HCT116 (cell line): ENCODE measurements at regions not wholly inside any gene's neighbourhood (a gene's known extent, or its start where the extent isn't known, plus 50 kb on each side); places are given as distances from the start of the nearest gene placed in this dataset.

ENCODE experiments used
- ATAC-seq: fragments of 200-7000 bp; cut with Tn5 transposase; 2 replicates; pipeline ENCODE4 v1.9.1; 2020; ENCODE audit warnings: mild to moderate bottlenecking, moderate library complexity
- BruUV-seq: library from RNA; stranded (reverse); fragments of 400-500 nt; replicated peaks from 2 replicates; lab custom pipeline; 2021; lab: Mats Ljungman, UMichigan
- CTCF ChIA-PET: fragments of 300-600 bp; sonication (Branson Sonifier 250); formaldehyde crosslinking; loops from one replicate; lab custom pipeline; 2021; ENCODE audit warnings: antibody characterized with exemption; lab: Charles Lee
- POLR2A ChIA-PET: fragments of 300-600, 350-600 bp; sonication (Branson Sonifier 250); formaldehyde crosslinking; loops from one replicate; lab custom pipeline; 2021; ENCODE audit warnings: antibody characterized with exemption; lab: Charles Lee
- RAD21 ChIA-PET, 2 experiments: fragments of 300-600 bp; sonication (Branson Sonifier 250); formaldehyde crosslinking; loops; one replicate each; lab custom pipeline; 2023; ENCODE audit warnings: low total read pairs in 2 of 2; ENCODE audit not compliant: uncharacterized antibody in 2 of 2, unreplicated experiment in 2 of 2, low non-redundant PET in 1 of 2; lab: Charles Lee
- DNase-seq: peaks from one replicate; pipeline ENCODE4 v3.0.0-alpha.2; 2010; ENCODE audit warnings: low read depth, low spot score
- H2AFZ ChIP-seq: fragments of 200-600 bp; shearing (Covaris generic), sonication (generic); 2 replicates; pipeline ENCODE4 v1.6.1; 2017; ENCODE audit warnings: low read depth, mixed run types, mixed read lengths, antibody characterized with exemption, low read length; ENCODE audit not compliant: poor library complexity, severe bottlenecking
- H3K27ac ChIP-seq: 2 replicates; pipeline ENCODE4 v1.5.1; 2012; ENCODE audit warnings: low read depth, low read length
- H3K27me3 ChIP-seq: fragments of 200-600 bp; sonication (generic); 2 replicates; pipeline ENCODE4 v1.6.1; 2016; ENCODE audit warnings: mixed run types, low read length, mixed read lengths; ENCODE audit not compliant: insufficient read depth
- H3K36me3 ChIP-seq, 2 experiments: fragments of 200-500 bp in 1 of 2; fragments of 200-600 bp in 1 of 2; sonication (Bioruptor generic) in 1 of 2; sonication (generic) in 1 of 2; 2 replicates each; pipeline versions ENCODE4 v1.5.1 to v1.6.1; 2014 to 2016; ENCODE audit warnings: low read length in 2 of 2, inconsistent platforms in 1 of 2, mixed read lengths in 1 of 2, mixed run types in 1 of 2; ENCODE audit not compliant: insufficient read depth in 2 of 2, control insufficient read depth in 1 of 2
- H3K4me1 ChIP-seq, 2 experiments: fragments of 200-600 bp in 1 of 2; sonication (generic) in 1 of 2; 2 replicates each; pipeline versions ENCODE4 v1.5.1 to v1.6.1; 2012 to 2017; ENCODE audit warnings: low read length in 2 of 2, inconsistent platforms in 1 of 2, mild to moderate bottlenecking in 1 of 2, mixed read lengths in 1 of 2, mixed run types in 1 of 2, moderate library complexity in 1 of 2; ENCODE audit not compliant: insufficient read depth in 2 of 2, control insufficient read depth in 1 of 2
- H3K4me2 ChIP-seq: fragments of 200-600 bp; sonication (generic); 2 replicates; pipeline ENCODE4 v1.6.1; 2017; ENCODE audit warnings: mixed run types, low read length, mixed read lengths
- H3K4me3 ChIP-seq, 2 experiments: fragments of 200-600 bp in 1 of 2; sonication (generic) in 1 of 2; replicated peaks in 1 of 2; 2 replicates each; pipeline ENCODE4 v1.5.1; 2011 to 2016; ENCODE audit warnings: low read length in 2 of 2, control low read depth in 1 of 2, low read depth in 1 of 2, mild to moderate bottlenecking in 1 of 2, mixed read lengths in 1 of 2, mixed run types in 1 of 2
- H3K79me2 ChIP-seq: fragments of 200-600 bp; sonication (generic); 2 replicates; pipeline ENCODE4 v1.6.1; 2017; ENCODE audit warnings: mild to moderate bottlenecking, mixed run types, low read length, moderate library complexity, mixed read lengths; ENCODE audit not compliant: insufficient read depth
- H3K9ac ChIP-seq: fragments of 200-600 bp; sonication (generic); 2 replicates; pipeline ENCODE4 v1.6.1; 2016; ENCODE audit warnings: low read length, mixed read lengths
- H3K9me2 ChIP-seq: fragments of 200-600 bp; sonication (generic), shearing (Covaris generic); 2 replicates; pipeline ENCODE4 v1.6.1; 2017; ENCODE audit warnings: mixed run types, mild to moderate bottlenecking, moderate library complexity; ENCODE audit not compliant: insufficient read depth
- H3K9me3 ChIP-seq, 2 experiments: fragments of 200-500 bp in 1 of 2; fragments of 200-600 bp in 1 of 2; sonication (Bioruptor generic) in 1 of 2; sonication (generic) in 1 of 2; 2 replicates each; pipeline ENCODE4 v1.6.1; 2014 to 2017; ENCODE audit warnings: low read length in 2 of 2, mixed read lengths in 2 of 2, inconsistent platforms in 1 of 2, low read depth in 1 of 2, mild to moderate bottlenecking in 1 of 2, mixed run types in 1 of 2, moderate library complexity in 1 of 2; ENCODE audit not compliant: control insufficient read depth in 1 of 2, insufficient read depth in 1 of 2
- H4K20me1 ChIP-seq: fragments of 200-600 bp; sonication (generic), shearing (Covaris generic); 2 replicates; pipeline ENCODE4 v1.6.1; 2017; ENCODE audit warnings: mixed run types, mild to moderate bottlenecking, moderate library complexity; ENCODE audit not compliant: insufficient read depth
- CEBPB ChIP-seq: IDR thresholded peaks from 2 replicates; pipeline ENCODE4 v1.6.1; 2012; ENCODE audit warnings: low read depth
- EGR1 ChIP-seq: IDR thresholded peaks from 2 replicates; pipeline ENCODE4 v1.6.1; 2012; ENCODE audit warnings: low read depth
- EZH2 ChIP-seq: fragments of 200-600 bp; sonication (generic); IDR thresholded peaks from 2 replicates; pipeline ENCODE4 v1.6.1; 2017; ENCODE audit warnings: antibody characterized with exemption, mixed run types
- FOSL1 ChIP-seq: IDR thresholded peaks from 2 replicates; pipeline ENCODE4 v1.6.1; 2012; ENCODE audit warnings: low read depth
- SIN3A ChIP-seq: IDR thresholded peaks from 2 replicates; pipeline ENCODE4 v1.6.1; 2012; ENCODE audit warnings: low read depth
- SP1 ChIP-seq: IDR thresholded peaks from 2 replicates; pipeline ENCODE4 v1.6.1; 2012; ENCODE audit warnings: low read depth
- intact Hi-C: fragments of 100-400 bp; cut with micrococcal nuclease; formaldehyde crosslinking; loops from 2 replicates; pipeline ENCODE4 v1.10.0; 2022
- TF ChIP-seq, protein P1 (sequence below): IDR thresholded peaks from 2 replicates; pipeline ENCODE4 v1.6.1; 2012
- TF ChIP-seq, protein P2 (sequence below): IDR thresholded peaks from 2 replicates; pipeline ENCODE4 v1.6.1; 2012

DNA sequence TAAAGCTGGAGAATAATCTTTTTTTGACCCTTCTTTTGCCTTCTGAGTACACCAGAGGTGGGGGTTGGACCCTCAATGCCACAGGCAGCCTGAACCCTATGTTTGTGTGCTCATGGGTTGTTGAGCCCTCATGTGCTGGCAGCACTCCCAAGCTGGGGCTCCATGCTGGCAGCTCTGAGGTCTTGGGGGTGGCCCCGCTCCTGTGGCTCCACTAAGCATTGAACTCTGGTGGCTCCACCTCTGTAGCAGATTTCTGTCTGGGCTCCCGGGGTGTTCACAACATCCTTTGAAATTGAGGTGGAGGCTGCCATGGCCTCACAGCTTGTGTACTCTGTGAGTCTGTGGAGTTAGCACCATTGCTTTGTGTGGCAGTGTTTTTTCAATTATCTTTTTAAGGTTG, 557.4 kb upstream of the SEL1L start:
- no peak for DNase-seq
- H3K36me3 ChIP-seq = no peaks in the 10 kb centered on the region

DNA sequence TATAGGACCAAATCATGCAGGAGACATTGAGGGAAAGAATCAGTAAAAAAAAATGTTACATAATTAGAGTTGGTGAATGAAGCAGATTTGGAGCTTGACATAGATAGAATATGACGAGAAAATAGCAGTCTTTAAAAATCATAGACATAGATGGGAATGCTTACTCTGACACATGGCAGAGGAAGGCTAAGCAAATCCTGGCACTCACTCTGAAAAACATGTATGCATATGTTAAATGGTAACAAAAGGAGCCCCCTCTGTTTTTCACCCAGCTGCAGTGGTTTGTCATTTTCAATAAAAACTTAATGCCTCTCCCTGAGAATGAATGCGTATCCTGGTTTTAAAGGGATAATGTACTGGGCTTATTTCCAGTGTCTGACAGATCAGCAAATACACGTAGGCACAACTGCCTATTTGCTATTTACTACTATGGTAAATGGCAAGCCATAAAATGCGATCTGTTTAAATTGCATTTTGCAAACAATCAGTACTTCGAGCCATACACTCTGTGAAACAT, 561.2 kb upstream of the SEL1L start:
- H3K9me3 ChIP-seq = peaks cover 14 to 21% of the 10 kb centered on the region in 2 experiments; a peak in 2 of 4 replicates
- no peak overlapping the region for H3K9ac ChIP-seq
- H3K27ac ChIP-seq = no peak overlapping the region
- H3K4me1 ChIP-seq = no peaks in the 10 kb centered on the region
- H3K4me2 ChIP-seq = no peak overlapping the region
- ChIA-PET POLR2A (no interaction called here), RAD21 (no interaction called here), CTCF (no interaction called here)
- H3K36me3 ChIP-seq = no peaks in the 10 kb centered on the region
- DNase-seq = no peak
- TF ChIP-seq CEBPB = no peak
- TF ChIP-seq, protein P1, sequence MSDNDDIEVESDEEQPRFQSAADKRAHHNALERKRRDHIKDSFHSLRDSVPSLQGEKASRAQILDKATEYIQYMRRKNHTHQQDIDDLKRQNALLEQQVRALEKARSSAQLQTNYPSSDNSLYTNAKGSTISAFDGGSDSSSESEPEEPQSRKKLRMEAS = no peak
- no peak overlapping the region for H3K4me3 ChIP-seq
- intact Hi-C loops = no loop called here
- H2AFZ ChIP-seq = no peak overlapping the region
- no peak for ATAC-seq
- BruUV-seq = no TSS peak
- no peaks in the 10 kb centered on the region for H3K79me2 ChIP-seq
- no peaks in the 10 kb centered on the region for H3K27me3 ChIP-seq
- no peaks in the 10 kb centered on the region for H3K9me2 ChIP-seq
- no peaks in the 10 kb centered on the region for H4K20me1 ChIP-seq

More for the DNA sequence above, 557.4 kb upstream of the SEL1L start:
- no peaks in the 10 kb centered on the region for H3K27me3 ChIP-seq
- no peak overlapping the region for H3K9ac ChIP-seq
- H3K79me2 ChIP-seq = no peaks in the 10 kb centered on the region
- H3K27ac ChIP-seq = no peak overlapping the region
- H4K20me1 ChIP-seq = no peaks in the 10 kb centered on the region
- ATAC-seq = no peak
- RAD21 ChIA-PET = no interaction called here
- intact Hi-C loops = no loop called here
- BruUV-seq = no TSS peak
- H3K4me1 ChIP-seq = no peaks in the 10 kb centered on the region
- peaks cover 4 to 14% of the 10 kb centered on the region in 2 experiments; a peak in 2 of 4 replicates for H3K9me3 ChIP-seq
- TF ChIP-seq EGR1 = no peak
- TF ChIP-seq, protein P2, sequence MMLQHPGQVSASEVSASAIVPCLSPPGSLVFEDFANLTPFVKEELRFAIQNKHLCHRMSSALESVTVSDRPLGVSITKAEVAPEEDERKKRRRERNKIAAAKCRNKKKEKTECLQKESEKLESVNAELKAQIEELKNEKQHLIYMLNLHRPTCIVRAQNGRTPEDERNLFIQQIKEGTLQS = no peak
- no peak for TF ChIP-seq FOSL1
- no peak for TF ChIP-seq EZH2
- TF ChIP-seq SP1 = no peak
- no peak for TF ChIP-seq SIN3A
- H3K9me2 ChIP-seq = no peaks in the 10 kb centered on the region
- CTCF ChIA-PET = no interaction called here
- POLR2A ChIA-PET = no interaction called here
- no peak overlapping the region for H3K4me3 ChIP-seq
- no peak overlapping the region for H3K4me2 ChIP-seq
- H2AFZ ChIP-seq = no peak overlapping the region
